Skeletal muscle tissue (tissue), 3 donors: ENCODE measurements at regions not wholly inside any gene's neighbourhood (a gene's known extent, or its start where the extent isn't known, plus 50 kb on each side); places are given as distances from the start of the nearest gene placed in this dataset.

Source experiments
- H3K27ac ChIP-seq: one replicate; pipeline ENCODE4 v1.7.0; 2013; ENCODE audit warnings: mild to moderate bottlenecking, low read depth, low read length, inconsistent platforms
- H3K27me3 ChIP-seq, 3 donors: one replicate each; pipeline ENCODE4 v1.7.0; 2013; ENCODE audit warnings: low read length in 3 of 3; ENCODE audit not compliant: control insufficient read depth in 3 of 3, insufficient read depth in 3 of 3
- H3K36me3 ChIP-seq, 3 donors: one replicate each; pipeline ENCODE4 v1.7.0; 2013; ENCODE audit warnings: low read length in 3 of 3; ENCODE audit not compliant: control insufficient read depth in 3 of 3, insufficient read depth in 3 of 3
- H3K4me1 ChIP-seq, 3 donors: one replicate each; pipeline ENCODE4 v1.7.0; 2013; ENCODE audit warnings: low read length in 3 of 3, mild to moderate bottlenecking in 3 of 3; ENCODE audit not compliant: control insufficient read depth in 3 of 3, insufficient read depth in 3 of 3
- H3K4me3 ChIP-seq, 3 donors: one replicate each; pipeline ENCODE4 v1.7.0; 2013; ENCODE audit warnings: low read length in 3 of 3
- H3K9ac ChIP-seq, 3 donors: one replicate each; pipeline ENCODE4 v1.7.0; 2013; ENCODE audit warnings: low read length in 3 of 3, mild to moderate bottlenecking in 3 of 3, moderate library complexity in 2 of 3, low read depth in 1 of 3
- H3K9me3 ChIP-seq, 3 donors: one replicate each; pipeline ENCODE4 v1.7.0; 2013; ENCODE audit warnings: low read length in 3 of 3; ENCODE audit not compliant: control insufficient read depth in 3 of 3
- donor health status: Osteomylitis.

- no peak overlapping the region for H3K4me3 ChIP-seq
These were observed 457.8 kb upstream of the UBE2E2 start for GRCh38 chr3:22745321-22745720.

GRCh38 chr3:22746221-22746620 is 456.9 kb upstream of the UBE2E2 start:
- H3K4me1 ChIP-seq: no peaks in the 10 kb centered on the region
- no peaks in the 10 kb centered on the region for H3K9me3 ChIP-seq
- H3K4me3 ChIP-seq: no peak overlapping the region
- no peaks in the 10 kb centered on the region for H3K36me3 ChIP-seq
- no peaks in the 10 kb centered on the region for H3K27me3 ChIP-seq
- H3K27ac ChIP-seq: no peak overlapping the region
- no peak overlapping the region for H3K9ac ChIP-seq

More at GRCh38 chr3:22745321-22745720, 457.8 kb upstream of the UBE2E2 start:
- no peaks in the 10 kb centered on the region for H3K4me1 ChIP-seq
- H3K27ac ChIP-seq: no peak overlapping the region
- no peaks in the 10 kb centered on the region for H3K9me3 ChIP-seq
- H3K27me3 ChIP-seq: no peaks in the 10 kb centered on the region
- H3K36me3 ChIP-seq: no peaks in the 10 kb centered on the region
- H3K9ac ChIP-seq: no peak overlapping the region

GRCh38 chr3:22748453-22749045 is 454.6 kb upstream of the UBE2E2 start:
- Histone ChIP-seq H3K9me3 (no peaks in the 10 kb centered on the region), H3K9ac (no peak overlapping the region), H3K27ac (no peak overlapping the region), H3K27me3 (no peaks in the 10 kb centered on the region), H3K36me3 (no peaks in the 10 kb centered on the region), H3K4me3 (no peak overlapping the region), H3K4me1 (no peaks in the 10 kb centered on the region)

GRCh38 chr3:22759636-22760310 is 443.4 kb upstream of the UBE2E2 start:
- no peaks in the 10 kb centered on the region for H3K27me3 ChIP-seq

GRCh38 chr3:22765679-22766078 is 437.4 kb upstream of the UBE2E2 start:
- Histone ChIP-seq H3K9me3 (peaks cover 0 to 8% (median 0%) of the 10 kb centered on the region in 3 donors), H3K36me3 (no peaks in the 10 kb centered on the region), H3K4me3 (no peak overlapping the region), H3K27ac (no peak overlapping the region), H3K27me3 (no peaks in the 10 kb centered on the region), H3K9ac (no peak overlapping the region), H3K4me1 (no peaks in the 10 kb centered on the region)

More at GRCh38 chr3:22759636-22760310, 443.4 kb upstream of the UBE2E2 start:
- Histone ChIP-seq H3K4me3 (no peak overlapping the region), H3K9ac (no peak overlapping the region), H3K36me3 (no peaks in the 10 kb centered on the region), H3K27ac (no peak overlapping the region), H3K9me3 (peaks cover 0 to 6% (median 0%) of the 10 kb centered on the region in 3 donors), H3K4me1 (no peaks in the 10 kb centered on the region)

GRCh38 chr3:22777834-22778233 is 425.3 kb upstream of the UBE2E2 start:
- H3K9ac ChIP-seq: no peak overlapping the region
- no peaks in the 10 kb centered on the region for H3K9me3 ChIP-seq
- no peaks in the 10 kb centered on the region for H3K27me3 ChIP-seq
- H3K4me1 ChIP-seq: no peaks in the 10 kb centered on the region
- H3K4me3 ChIP-seq: no peak overlapping the region
- no peak overlapping the region for H3K27ac ChIP-seq
- H3K36me3 ChIP-seq: no peaks in the 10 kb centered on the region

- no peak overlapping the region for H3K27ac ChIP-seq
- H3K9ac ChIP-seq: no peak overlapping the region
- no peaks in the 10 kb centered on the region for H3K9me3 ChIP-seq
- no peaks in the 10 kb centered on the region for H3K4me1 ChIP-seq
- no peak overlapping the region for H3K4me3 ChIP-seq
- H3K27me3 ChIP-seq: no peaks in the 10 kb centered on the region
- no peaks in the 10 kb centered on the region for H3K36me3 ChIP-seq
These were observed 423.4 kb upstream of the UBE2E2 start for GRCh38 chr3:22779737-22780136.

- no peaks in the 10 kb centered on the region for H3K36me3 ChIP-seq
- H3K27me3 ChIP-seq: no peaks in the 10 kb centered on the region
- H3K9ac ChIP-seq: no peak overlapping the region
- no peak overlapping the region for H3K27ac ChIP-seq
- H3K9me3 ChIP-seq: no peaks in the 10 kb centered on the region
- H3K4me1 ChIP-seq: no peaks in the 10 kb centered on the region
- no peak overlapping the region for H3K4me3 ChIP-seq
These were observed 410.6 kb upstream of the UBE2E2 start for GRCh38 chr3:22792533-22792932.

GRCh38 chr3:22795917-22796316 is 407.2 kb upstream of the UBE2E2 start:
- Histone ChIP-seq H3K27me3 (no peaks in the 10 kb centered on the region), H3K36me3 (no peaks in the 10 kb centered on the region), H3K9me3 (no peaks in the 10 kb centered on the region), H3K9ac (no peak overlapping the region), H3K27ac (no peak overlapping the region), H3K4me1 (no peaks in the 10 kb centered on the region), H3K4me3 (no peak overlapping the region)

- no peak overlapping the region for H3K4me3 ChIP-seq
- H3K9me3 ChIP-seq: no peaks in the 10 kb centered on the region
- H3K4me1 ChIP-seq: no peaks in the 10 kb centered on the region
- no peak overlapping the region for H3K27ac ChIP-seq
- H3K9ac ChIP-seq: no peak overlapping the region
- H3K27me3 ChIP-seq: no peaks in the 10 kb centered on the region
- H3K36me3 ChIP-seq: no peaks in the 10 kb centered on the region
These were observed 404.7 kb upstream of the UBE2E2 start for GRCh38 chr3:22798461-22798860.
